Breast epithelium (tissue), 4 donors: ENCODE measurements at regions not wholly inside any gene's neighbourhood (a gene's known extent, or its start where the extent isn't known, plus 50 kb on each side); places are given as distances from the start of the nearest gene placed in this dataset.

ENCODE experiments used
- DNase-seq, 2 donors: peaks; one replicate each; pipeline ENCODE4 v3.0.0-alpha.2; 2019; ENCODE audit warnings: low spot score in 2 of 2
- H3K27ac ChIP-seq, 2 donors: fragments of 200-600 bp; sonication (generic) in 1 of 2; one replicate each; pipeline ENCODE4 v1.5.1; 2016 to 2019; ENCODE audit warnings: mild to moderate bottlenecking in 1 of 2
- H3K27me3 ChIP-seq, 2 donors: fragments of 200-600 bp; sonication (generic) in 1 of 2; one replicate each; pipeline versions ENCODE4 v1.5.1 to v1.6.0; 2017 to 2019; ENCODE audit warnings: control low read depth in 1 of 2, mild to moderate bottlenecking in 1 of 2
- H3K36me3 ChIP-seq: fragments of 200-600 bp; one replicate; pipeline ENCODE4 v1.5.1; 2019
- H3K4me1 ChIP-seq, 2 donors: fragments of 200-600 bp; sonication (generic); one replicate each; pipeline ENCODE4 v1.5.1; 2016 to 2019; ENCODE audit warnings: control low read depth in 1 of 2
- H3K4me3 ChIP-seq, 3 donors: fragments of 200-600 bp; sonication (generic); 1 replicate in 2 of 3; 2 replicates in 1 of 3; pipeline ENCODE4 v1.5.1; 2016 to 2019; ENCODE audit warnings: mild to moderate bottlenecking in 3 of 3, moderate library complexity in 2 of 3
- H3K9me3 ChIP-seq, 2 donors: fragments of 200-600 bp; sonication (generic) in 1 of 2; one replicate each; pipeline ENCODE4 v1.5.1; 2016 to 2019; ENCODE audit warnings: control low read depth in 1 of 2
- CTCF ChIP-seq, 3 donors: fragments of 450-650 bp; IDR thresholded peaks; one replicate each; pipeline ENCODE4 v1.5.1; 2016 to 2017; ENCODE audit warnings: antibody characterized with exemption in 3 of 3, mild to moderate bottlenecking in 3 of 3, moderate library complexity in 3 of 3
- POLR2A ChIP-seq: fragments of 450-650 bp; IDR thresholded peaks from one replicate; pipeline ENCODE4 v1.6.1; 2016; ENCODE audit warnings: antibody characterized with exemption, mild to moderate bottlenecking, moderate library complexity
- POLR2AphosphoS5 ChIP-seq, 3 donors: sonication (generic); formaldehyde crosslinking; IDR thresholded peaks; one replicate each; pipeline ENCODE4 v1.6.1; 2017; ENCODE audit warnings: antibody characterized with exemption in 3 of 3
- intact Hi-C: fragments of 100-400 bp; cut with DNase I; formaldehyde crosslinking; loops from one replicate; pipeline ENCODE4 v1.15.1; 2023; ENCODE audit warnings: low total_unique reads

- Histone ChIP-seq H3K36me3 (no peaks in the 10 kb centered on the region), H3K9me3 (no peaks in the 10 kb centered on the region), H3K27me3 (peaks cover 0 to 3% of the 10 kb centered on the region in 2 donors), H3K27ac (no peak overlapping the region), H3K4me3 (no peak overlapping the region), H3K4me1 (no peaks in the 10 kb centered on the region)
- no peak for DNase-seq
- intact Hi-C loops, result no loop called here
- TF ChIP-seq POLR2A, result no peak
- TF ChIP-seq POLR2AphosphoS5 (IDR thresholded peaks at IDR 0.05), result no peak
- TF ChIP-seq CTCF (IDR thresholded peaks at IDR 0.05), result no peak
Measured at GRCh38 chr3:186456731-186457191, 87.4 kb downstream of the CRYGS start.

GRCh38 chr3:186454881-186455703 lies 89.1 kb downstream of the CRYGS start:
- peaks cover 0 to 3% of the 10 kb centered on the region in 2 donors for H3K27me3 ChIP-seq
- no peaks in the 10 kb centered on the region for H3K36me3 ChIP-seq
- H3K27ac ChIP-seq, result no peak overlapping the region
- DNase-seq, result no peak
- H3K9me3 ChIP-seq, result no peaks in the 10 kb centered on the region
- TF ChIP-seq POLR2A, result no peak
- TF ChIP-seq POLR2AphosphoS5 (IDR thresholded peaks at IDR 0.05), result no peak
- TF ChIP-seq CTCF (IDR thresholded peaks at IDR 0.05), result no peak
- H3K4me3 ChIP-seq, result no peak overlapping the region
- H3K4me1 ChIP-seq, result no peaks in the 10 kb centered on the region
- intact Hi-C loops, result no loop called here

GRCh38 chr3:186453531-186453930 lies 90.6 kb downstream of the CRYGS start:
- Histone ChIP-seq H3K9me3 (no peaks in the 10 kb centered on the region), H3K36me3 (no peaks in the 10 kb centered on the region), H3K4me1 (no peaks in the 10 kb centered on the region), H3K4me3 (no peak overlapping the region), H3K27me3 (peaks cover 0 to 3% of the 10 kb centered on the region in 2 donors), H3K27ac (no peak overlapping the region)
- no peak for TF ChIP-seq CTCF (IDR thresholded peaks at IDR 0.05)
- no peak for DNase-seq
- intact Hi-C loops, result no loop called here

- TF ChIP-seq POLR2A, result no peak
- no peak for TF ChIP-seq POLR2AphosphoS5 (IDR thresholded peaks at IDR 0.05)
- no peak for TF ChIP-seq CTCF (IDR thresholded peaks at IDR 0.05)
- Histone ChIP-seq H3K27me3 (peaks cover 0 to 3% of the 10 kb centered on the region in 2 donors), H3K36me3 (no peaks in the 10 kb centered on the region), H3K9me3 (no peaks in the 10 kb centered on the region), H3K4me3 (no peak overlapping the region), H3K27ac (no peak overlapping the region), H3K4me1 (no peaks in the 10 kb centered on the region)
- DNase-seq, result no peak
- intact Hi-C loops, result no loop called here
Measured at GRCh38 chr3:186452517-186452916, 90.5 kb upstream of the DGKG start.

GRCh38 chr3:186451371-186451770 lies 89.3 kb upstream of the DGKG start:
- Histone ChIP-seq H3K27me3 (no peaks in the 10 kb centered on the region), H3K36me3 (no peaks in the 10 kb centered on the region), H3K9me3 (no peaks in the 10 kb centered on the region), H3K4me3 (no peak overlapping the region), H3K27ac (no peak overlapping the region), H3K4me1 (no peaks in the 10 kb centered on the region)
- no peak for TF ChIP-seq POLR2A
- no peak for TF ChIP-seq POLR2AphosphoS5 (IDR thresholded peaks at IDR 0.05)
- no peak for TF ChIP-seq CTCF (IDR thresholded peaks at IDR 0.05)
- DNase-seq, result no peak
- intact Hi-C loops, result no loop called here
